H4 (cell line): ENCODE measurements at regions not wholly inside any gene's neighbourhood (a gene's known extent, or its start where the extent isn't known, plus 50 kb on each side); places are given as distances from the start of the nearest gene placed in this dataset.

Source experiments
- DNase-seq: peaks from one replicate; pipeline ENCODE4 v3.0.0-alpha.2; 2015; ENCODE audit warnings: low spot score

DNA sequence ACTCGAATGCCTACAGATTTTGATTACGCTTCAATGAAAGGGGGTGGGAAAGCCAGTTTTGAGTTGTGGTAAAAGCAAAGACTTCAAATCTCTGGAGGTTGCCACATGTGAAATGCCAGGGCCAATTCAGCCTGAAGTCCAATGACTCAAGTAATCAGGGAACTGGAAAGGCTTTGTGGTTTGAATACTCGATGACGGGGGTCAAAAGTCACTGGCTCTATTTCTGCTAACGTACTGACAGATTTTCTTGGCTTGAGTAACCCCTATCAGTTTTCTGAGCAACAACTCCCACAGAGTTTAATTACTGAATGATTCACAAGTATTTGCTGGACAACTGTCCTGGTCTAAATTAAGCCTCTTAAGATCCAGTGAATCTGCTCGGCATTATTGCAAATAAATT lies 152.2 kb downstream of the SIPA1L2 start:
- DNase-seq: peak; percentile 82

DNA sequence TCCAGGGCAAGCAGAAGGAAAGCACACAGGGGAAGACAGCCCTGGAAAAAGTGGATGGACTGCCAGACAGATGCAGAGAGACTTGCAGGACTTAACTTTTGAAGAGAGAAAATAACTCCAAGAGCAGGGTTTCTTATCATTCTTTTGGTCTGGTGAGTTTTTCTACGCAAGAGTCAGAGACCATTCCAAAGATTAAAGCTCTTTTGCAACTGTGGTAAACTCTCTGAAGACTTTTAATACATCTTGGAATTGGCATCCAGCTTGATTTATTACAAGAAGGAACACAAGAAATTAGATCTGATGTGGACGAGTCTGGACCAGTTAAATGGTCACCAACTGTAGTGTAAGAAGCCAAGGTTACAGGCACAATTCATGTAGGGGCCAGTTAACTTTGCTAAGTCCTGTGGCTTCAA lies 153.4 kb downstream of the SIPA1L2 start:
- DNase-seq: no peak

DNA sequence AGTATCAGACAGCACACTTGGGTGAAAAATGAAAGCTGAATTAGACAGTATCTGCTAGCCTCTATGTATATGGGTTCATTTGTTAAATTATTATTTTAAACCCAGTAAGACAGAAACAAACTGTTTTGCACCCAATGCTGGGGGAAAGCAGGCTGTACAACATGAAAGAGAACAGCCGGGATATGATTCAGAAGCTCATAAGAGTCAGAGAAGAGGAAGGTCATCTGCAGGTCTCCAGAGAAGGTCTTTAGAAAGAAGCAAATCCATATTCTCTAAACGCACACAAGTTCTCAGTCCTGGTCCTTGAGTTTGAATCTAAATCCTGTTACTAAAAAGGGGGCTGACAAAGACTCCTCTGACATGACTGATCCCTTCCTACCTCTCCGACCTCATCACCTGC lies 155.1 kb downstream of the SIPA1L2 start:
- no peak for DNase-seq

DNA sequence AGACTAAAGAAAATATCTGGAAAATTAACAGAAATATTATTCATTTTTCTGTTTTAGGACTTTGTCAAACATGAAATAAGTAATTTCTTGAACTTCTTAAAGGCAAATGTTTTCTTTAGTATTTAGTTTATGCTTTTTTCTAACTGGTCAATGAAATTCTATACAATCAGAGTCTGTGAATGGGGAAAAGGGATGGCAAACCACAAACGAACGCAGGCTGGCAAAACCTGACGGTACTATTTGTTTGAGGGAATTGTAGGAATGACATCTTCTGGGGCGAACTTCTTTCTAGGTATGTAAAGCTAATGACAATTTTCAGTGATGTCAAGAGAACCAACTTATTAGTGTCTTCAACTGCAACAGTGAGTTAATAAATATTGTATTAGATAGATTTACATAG lies 156.0 kb downstream of the SIPA1L2 start:
- DNase-seq: no peak

DNA sequence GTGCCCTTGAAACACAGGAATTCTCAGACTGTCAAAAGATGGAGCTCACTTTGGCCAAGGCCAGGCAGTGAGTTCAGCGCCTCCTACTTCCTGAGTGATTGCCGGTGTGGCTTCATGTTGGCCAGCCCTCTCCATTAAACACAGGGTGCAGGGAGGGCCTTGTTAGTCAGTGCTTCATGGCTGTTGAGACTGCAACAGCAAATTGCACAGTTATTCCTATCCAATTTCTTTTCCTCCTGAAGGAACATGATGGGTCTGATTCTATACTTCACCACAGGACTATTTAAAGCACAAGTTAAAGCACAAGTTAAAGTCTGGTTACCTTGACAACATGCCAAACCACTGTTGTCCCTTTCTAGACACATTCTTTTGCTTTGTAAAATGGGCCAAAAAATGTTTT lies 156.6 kb downstream of the SIPA1L2 start:
- peak; percentile 83 for DNase-seq

DNA sequence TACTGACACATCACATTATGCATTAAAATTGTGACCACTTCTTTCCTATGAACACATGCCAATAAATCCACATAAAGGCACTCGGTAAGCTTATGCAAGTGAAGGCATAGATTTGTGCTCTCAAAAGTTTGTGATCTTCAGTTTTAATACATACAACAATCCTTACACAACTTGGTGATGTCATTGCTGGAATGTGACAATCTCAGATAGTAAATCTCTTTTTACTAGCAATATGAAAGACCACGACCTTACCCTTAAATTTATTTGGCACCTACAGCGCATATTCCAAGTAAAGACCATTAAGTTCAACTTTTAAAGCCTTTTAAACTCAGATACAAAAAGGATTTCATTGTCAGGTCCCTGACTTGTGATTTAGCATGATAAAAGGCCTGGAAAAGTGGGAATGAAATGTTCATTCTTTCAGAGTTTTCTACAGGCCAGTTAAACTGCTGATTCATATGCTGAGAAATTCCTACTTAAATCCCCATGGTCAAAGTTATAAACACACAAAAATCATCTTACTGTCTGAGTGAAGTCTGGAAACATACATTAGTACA lies 157.4 kb downstream of the SIPA1L2 start:
- DNase-seq: peak; percentile 33

DNA sequence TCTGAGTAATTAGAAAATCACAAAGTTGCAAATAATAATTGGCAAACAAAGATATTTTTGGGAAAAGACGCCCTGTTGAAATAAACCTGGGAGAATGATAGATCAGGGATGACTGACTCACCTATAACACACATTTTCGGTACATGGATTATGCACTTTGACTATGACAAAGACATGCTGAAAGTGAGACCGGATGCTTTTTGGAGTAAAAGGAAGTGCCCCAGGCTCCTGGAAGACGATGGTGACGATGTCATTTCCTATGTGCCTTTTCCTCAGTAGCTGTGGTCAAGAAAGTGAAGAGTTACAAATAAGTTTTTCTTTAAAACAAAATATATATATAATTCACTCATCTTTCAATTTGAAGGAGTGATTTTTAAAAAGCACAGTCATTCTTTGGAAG lies 158.7 kb downstream of the SIPA1L2 start:
- no peak for DNase-seq

DNA sequence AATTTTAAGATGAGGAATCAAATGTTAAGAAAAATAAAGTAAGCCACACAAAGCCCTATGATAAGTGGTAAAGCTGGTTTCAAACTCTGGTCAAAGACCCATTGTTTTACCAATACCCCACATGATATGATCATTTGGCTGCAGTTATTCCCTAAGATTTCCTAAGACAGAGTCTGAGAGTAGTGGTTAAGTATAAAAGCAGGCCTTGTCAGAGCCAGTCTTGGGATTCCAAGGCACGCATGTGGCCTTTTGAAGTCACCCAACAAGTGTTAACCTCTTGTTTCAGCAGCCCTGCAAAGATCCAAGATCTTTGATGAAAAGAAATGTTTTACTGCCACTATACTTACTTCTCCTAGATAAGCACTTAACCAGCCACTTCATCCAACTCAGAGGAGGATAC lies 159.2 kb downstream of the SIPA1L2 start:
- DNase-seq: no peak

DNA sequence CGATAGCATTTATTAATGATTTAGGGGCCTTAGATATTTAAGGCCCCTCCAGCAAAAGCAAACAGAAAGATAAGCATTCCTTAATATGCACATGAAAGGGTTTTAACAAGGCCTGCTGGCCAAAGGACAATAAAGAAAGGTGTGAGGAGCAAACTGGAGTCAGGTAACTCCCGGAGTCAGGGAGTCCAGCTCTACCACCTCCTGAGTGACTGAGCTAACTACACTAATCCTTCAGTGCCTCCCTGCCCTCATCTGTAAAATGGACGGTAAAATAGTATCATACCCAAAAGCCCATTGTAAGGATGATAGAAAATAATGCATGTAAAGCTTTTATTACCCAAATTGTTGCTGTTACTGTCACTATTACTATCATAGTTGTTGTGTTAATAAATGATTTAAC lies 161.7 kb downstream of the SIPA1L2 start:
- DNase-seq: no peak

DNA sequence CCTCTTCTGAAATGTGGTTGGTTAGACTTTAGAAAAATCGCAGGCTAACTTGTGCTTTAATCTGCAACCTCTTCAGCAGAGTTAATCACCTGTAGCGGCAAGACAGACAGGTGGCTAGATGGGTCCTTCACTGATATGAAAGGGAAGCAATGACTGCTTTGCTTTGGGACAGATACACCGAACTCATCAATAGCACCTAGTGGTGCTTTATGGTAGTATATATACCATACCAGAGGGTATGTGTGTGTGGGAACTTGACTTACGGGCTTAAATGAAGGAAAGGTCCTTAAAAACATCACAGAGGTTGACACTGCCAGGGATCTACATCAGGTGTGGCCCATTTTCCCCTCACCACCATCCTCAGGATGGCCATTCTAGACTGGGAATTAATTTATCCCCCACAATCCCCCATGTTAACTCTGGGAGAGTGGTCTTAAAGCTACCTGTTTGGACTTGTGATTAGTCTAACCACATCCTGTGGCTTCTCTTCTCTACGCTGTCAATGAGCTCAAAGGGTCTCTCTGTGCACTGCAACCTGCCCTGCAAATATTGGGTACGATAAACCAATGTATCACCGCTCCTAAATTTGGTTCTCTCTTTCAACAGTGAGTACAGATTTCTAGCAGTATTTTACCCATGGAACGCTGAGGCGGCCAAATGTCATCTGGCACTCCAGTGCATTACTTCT lies 162.7 kb downstream of the SIPA1L2 start:
- DNase-seq: no peak

DNA sequence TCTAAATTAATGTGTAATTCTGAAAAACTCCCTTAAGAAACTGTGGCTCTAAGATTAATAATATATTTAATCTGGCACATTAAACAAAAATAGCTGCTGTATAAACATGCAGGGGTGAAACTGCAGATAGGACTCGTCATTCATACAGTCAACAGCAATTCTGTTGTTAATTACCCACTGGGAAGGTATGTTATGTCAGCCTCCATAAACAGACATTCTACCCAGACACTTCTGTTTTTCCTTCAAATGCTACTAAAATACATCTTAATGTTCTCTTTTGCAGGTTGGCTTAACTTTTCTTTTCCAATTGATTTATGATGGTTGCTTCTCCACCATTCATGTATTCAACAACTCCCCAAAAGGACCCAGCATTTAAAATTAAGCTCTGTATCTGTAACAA lies 165.6 kb downstream of the SIPA1L2 start:
- no peak for DNase-seq

DNA sequence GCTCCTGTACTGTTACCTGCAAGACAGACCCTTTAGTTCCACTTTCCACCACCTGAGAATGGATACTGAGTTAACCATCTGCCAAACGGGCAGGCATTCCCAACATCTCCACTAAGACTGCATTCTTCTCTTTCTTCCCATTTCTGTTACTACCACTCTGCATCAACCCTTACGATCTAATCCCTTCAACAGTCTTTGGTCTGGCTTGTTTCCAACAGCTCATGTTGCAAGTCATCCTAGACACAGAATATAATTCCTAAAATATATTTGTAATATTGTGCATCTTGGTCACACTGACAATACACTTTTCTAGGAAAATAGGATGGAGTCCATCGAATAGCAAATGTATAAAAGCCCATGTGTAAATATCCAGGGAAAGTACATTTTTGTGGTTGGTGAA lies 166.7 kb downstream of the SIPA1L2 start:
- peak; percentile 26 for DNase-seq

DNA sequence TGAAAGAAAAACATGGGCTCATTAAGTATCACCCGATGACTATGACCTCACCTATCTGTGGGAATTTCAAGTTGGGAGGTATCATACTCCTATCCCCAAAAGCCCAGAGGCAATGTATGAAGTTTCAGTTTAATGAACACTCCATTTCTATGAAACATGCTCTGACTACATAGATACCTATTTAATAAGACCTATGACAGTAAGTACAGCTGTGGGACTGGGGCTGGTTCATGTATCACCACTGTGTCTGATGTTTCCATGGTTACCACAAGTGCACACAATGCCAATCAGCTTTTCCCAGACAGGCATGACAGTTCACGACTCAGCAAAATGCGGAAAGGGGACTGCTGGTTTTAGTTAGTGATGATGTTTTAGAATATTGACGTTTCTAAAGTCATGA lies 167.7 kb downstream of the SIPA1L2 start:
- no peak for DNase-seq

DNA sequence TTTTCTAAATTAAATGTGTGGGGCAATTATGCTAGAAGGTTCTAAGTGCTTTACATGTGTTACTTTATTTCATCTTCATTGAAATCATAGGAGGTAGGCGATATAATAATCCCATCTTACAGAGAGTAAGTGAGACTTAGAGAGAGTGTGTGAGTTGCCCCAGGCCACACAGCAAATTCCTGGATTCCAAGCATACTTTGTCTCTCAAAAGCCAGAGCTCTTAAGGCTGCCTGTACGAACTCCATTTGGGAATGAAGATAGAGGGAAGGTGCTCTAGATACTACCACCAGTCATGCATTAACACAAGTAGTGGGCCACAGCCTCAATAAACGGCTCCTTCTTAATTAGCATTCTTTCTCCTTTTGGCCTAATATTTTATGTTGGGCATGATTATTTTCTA lies 170.1 kb downstream of the SIPA1L2 start:
- DNase-seq: no peak

DNA sequence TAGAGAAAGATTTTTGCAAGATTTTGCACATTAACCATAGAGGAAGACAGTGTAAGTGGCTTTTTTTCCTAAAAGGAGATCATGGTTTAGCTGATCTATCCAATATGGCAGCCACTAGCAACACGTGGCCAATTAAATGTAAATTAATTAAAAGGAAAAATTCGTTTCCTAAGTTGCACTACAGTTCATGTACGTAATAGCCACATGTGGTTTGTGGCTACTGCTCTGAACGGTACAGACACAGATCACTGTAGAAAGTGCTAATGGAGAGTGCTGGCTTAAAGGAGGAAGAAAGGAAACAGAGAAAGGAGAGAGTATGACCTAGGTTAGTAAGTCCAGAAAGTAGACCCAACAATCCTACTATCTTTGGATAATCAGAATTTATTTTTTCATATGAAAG lies 170.8 kb downstream of the SIPA1L2 start:
- DNase-seq: no peak

DNA sequence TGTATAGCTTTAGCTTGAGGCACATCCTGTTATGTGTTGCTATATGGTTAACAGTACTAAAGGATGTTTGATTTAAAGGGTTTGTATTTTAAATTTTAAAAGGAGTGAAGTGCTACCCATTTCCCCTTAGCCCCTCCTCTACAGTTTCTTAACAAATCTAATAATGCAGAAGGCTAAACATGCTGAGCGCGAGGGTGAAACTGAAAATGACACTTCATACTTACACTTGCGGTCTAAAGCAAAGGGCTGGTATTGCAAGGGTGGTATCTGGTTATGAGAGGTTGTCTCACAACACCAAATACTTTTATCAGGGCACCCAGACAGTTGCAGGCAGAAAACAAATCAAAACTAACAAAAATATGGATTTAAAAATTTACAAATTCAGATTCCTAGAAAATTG lies 172.3 kb downstream of the SIPA1L2 start:
- DNase-seq: no peak

DNA sequence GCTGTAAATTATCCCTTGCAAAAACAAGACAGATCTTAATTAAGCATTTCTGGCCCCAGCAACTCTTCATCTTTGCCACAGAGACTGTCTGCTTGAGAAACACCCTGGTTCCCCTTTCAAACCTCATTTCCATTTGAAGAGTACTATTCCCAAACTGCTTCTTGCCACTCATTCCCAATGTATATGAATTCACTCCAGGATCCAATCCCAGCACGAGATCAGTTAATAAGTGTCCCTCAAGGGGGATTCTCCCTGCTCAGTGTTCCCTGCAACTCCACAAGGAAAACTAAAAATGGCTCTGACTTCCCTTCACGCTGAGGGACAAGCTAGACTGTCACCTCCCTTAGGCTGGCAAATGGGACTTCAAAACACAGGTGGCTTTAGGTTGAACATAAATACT lies 173.2 kb downstream of the SIPA1L2 start:
- DNase-seq: no peak

DNA sequence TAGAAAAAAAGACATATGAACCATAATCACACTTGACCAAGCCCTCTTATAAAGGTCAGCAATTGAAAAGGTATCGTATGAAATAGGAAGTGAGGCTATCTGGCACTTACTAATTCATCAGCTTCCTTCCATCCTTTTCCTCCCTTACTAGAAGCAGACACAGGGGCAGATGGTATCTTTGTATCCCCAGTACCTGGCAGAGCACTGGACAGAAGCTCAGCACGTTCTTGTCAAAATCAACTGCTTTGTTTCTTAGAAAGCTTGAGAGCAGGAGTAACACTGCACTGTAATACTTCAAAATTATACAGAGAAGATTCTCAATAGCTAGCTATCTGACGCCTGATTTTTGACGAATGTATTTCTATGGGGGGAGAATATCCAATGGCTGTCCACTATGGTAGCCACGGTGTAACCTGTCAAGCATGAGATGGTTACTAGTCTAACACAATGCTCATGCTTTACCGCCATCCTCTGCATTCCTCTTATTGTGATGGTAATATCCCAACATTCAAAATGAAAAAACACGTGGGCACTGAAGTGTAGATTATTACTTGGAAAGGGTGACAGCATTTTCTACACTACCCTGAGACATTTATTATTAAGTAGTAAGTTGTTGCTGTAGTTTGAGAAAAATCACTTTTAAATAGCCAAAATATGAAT lies 175.6 kb downstream of the SIPA1L2 start:
- no peak for DNase-seq

DNA sequence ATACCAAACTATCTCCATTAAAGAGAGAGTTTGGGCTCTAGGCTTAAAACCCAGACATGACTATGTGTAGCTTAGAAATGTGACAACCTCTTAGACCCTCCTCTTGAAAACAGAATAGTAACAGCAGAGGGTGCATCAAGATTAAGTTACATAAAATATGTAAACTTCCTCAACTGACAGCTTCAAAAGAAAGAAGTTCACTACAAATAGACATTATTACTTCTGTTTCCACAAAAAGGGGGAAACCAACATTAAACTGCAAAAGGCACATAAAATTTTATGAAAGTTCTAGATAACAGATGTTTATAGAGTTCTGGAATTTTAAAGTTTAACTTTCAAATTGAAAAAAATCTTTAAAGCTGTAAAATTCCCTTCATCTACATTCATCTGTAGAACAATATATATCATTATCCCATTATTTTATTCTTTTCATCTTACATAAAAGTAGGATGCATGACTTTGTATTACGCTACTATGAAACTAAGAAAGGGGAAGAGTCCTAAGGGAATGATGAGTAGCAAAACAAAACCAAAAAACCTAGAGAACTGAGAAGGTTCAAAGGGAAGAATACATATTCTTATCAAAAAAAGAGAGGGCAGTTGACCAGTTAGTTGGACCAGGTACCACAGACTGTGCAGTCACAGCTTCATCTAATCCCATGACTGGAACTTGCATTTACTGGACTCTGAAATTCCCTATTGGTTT lies 177.0 kb downstream of the SIPA1L2 start:
- no peak for DNase-seq

DNA sequence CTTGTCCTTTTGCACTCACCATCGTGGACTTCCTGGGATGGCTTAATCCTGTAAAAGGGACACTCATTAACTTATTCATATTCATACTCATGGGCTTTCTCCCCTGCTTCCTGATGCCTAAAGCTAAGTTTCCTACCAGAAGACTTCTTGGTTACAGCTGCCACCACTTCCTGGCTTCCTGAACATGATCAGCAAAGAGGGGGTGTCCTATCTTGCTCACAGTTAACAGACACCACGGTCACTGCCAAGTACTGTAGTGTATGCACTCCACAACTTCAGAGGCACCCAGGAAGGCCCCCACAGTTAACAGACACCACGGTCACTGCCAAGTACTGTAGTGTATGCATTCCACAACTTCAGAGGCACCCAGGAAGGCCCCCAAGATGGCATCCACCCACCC lies 177.8 kb downstream of the SIPA1L2 start:
- no peak for DNase-seq

DNA sequence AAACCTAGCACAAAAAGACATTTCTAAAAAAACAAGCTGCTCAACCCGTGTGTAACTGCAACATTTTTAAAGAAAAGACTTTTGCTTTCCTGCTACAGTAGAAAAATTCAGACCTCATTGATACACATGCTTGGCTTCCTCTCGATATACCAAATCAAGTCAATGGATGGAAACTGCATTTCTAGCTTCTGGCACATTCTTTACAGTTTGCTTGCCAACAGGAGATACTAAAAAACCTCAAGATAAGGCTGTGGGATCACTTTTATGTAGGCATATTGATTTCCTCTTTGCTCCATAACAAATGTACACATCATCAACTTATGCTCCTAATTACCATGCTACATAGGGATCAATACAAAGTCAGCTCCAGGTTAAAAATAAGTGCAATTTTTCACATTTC lies 178.4 kb downstream of the SIPA1L2 start:
- no peak for DNase-seq

DNA sequence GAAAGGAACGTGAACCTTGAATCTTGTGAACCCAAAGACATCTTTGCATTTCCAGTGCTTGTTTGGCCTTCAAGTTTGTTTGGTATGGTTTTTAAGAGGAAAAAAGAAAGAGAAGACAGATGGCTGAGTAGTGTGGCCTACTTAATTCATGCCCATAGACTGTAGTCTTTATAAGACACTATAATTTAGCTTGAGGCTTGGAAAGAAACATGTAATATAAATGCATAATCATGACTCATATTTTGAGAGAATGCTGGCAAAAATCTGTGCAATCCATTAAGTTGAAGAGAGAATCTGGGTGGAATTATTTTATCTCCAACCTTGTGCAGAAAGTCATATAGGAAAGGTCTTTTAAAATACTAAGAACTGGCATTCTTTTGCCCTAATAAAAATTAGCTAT lies 179.3 kb downstream of the SIPA1L2 start:
- no peak for DNase-seq

DNA sequence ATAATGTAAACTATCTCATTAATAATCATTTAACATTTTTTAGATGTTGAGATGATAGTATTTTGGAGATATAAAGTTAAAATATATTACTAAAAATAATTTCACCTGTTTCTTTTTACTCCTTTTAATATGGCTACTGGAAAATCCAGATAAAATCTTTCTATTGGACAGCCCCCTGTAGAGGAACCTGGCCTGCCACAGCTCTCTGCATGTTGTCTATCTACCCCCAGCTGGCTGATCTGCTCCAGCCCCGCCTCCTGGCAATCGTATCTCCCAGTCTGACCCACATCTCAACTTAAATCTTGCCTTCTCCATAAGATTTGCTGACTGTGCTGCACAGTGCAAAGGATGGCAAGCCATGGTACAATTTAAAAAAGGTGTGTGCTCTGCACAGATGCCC lies 182.8 kb downstream of the SIPA1L2 start:
- no peak for DNase-seq
